ENCODE measurements at regions not wholly inside any gene's neighbourhood (a gene's known extent, or its start where the extent isn't known, plus 50 kb on each side); places are given as distances from the start of the nearest gene placed in this dataset.

GRCh38 chr18:70698574-70698973 lies 409.7 kb downstream of the SOCS6 start:
- TF ChIP-seq CTCF (IDR thresholded peaks at IDR 0.05) = no peak
- no peak for TF ChIP-seq POLR2A (IDR thresholded peaks at IDR 0.05)

Measured in tibial nerve (tissue), 3 donors.